ENCODE measurements at regions not wholly inside any gene's neighbourhood (a gene's known extent, or its start where the extent isn't known, plus 50 kb on each side); places are given as distances from the start of the nearest gene placed in this dataset.
"Not testable (repeated sequence)": the region's sequence is repeated elsewhere in the genome, so short reads cannot be mapped to it uniquely, and the experiment has no call there.

GRCh38 chr11:134843735-134844134, 431.7 kb upstream of the B3GAT1 start:
- intact Hi-C loops (cut with DNase I; ENCODE audit: low total_unique reads) (no loop called here), in situ Hi-C loops (cut with MboI; ENCODE audit: low pct_ligation_motif_present in 1 of 4, low pct_unique_long_range_greater_than_20kb in 1 of 4, low sequenced_read_pairs in 3 of 4) (no loop called here)
- DNase-seq, result no peak
- TF ChIP-seq POLR2AphosphoS5 (IDR thresholded peaks at IDR 0.05), result no peak
- TF ChIP-seq POLR2A (IDR thresholded peaks at IDR 0.05), result no peak
- no peak for TF ChIP-seq EP300 (IDR thresholded peaks at IDR 0.05; ENCODE audit: low read depth)
- 79 to 96% methylated on average over 5 to 9 of the region's 9 CpGs for WGBS, 2 donors (ENCODE audit: low coverage in 1 of 2)
- no peaks in the 10 kb centered on the region for H3K4me1 ChIP-seq
- H3K9me3 ChIP-seq, result no peaks in the 10 kb centered on the region
- H3K27me3 ChIP-seq, result no peaks in the 10 kb centered on the region
- H3K36me3 ChIP-seq, result no peaks in the 10 kb centered on the region
- no peak overlapping the region for H3K27ac ChIP-seq
- H3K4me3 ChIP-seq, result no peak overlapping the region

- intact Hi-C loops (cut with DNase I; ENCODE audit: low total_unique reads) (no loop called here), in situ Hi-C loops (cut with MboI; ENCODE audit: low pct_ligation_motif_present in 1 of 4, low pct_unique_long_range_greater_than_20kb in 1 of 4, low sequenced_read_pairs in 3 of 4) (no loop called here)
- Histone ChIP-seq H3K4me1 (no peaks in the 10 kb centered on the region), H3K9me3 (no peaks in the 10 kb centered on the region), H3K36me3 (no peaks in the 10 kb centered on the region), H3K27me3 (no peaks in the 10 kb centered on the region), H3K27ac (no peak overlapping the region), H3K4me3 (no peak overlapping the region)
- no peak for DNase-seq
- WGBS, 2 donors (ENCODE audit: low coverage in 1 of 2), result 91% methylated on average over 8 of the region's 8 CpGs; no CpG with 5 or more reads in 1 of the 2 donors
- TF ChIP-seq CTCF (IDR thresholded peaks at IDR 0.05) (no peak), POLR2AphosphoS5 (IDR thresholded peaks at IDR 0.05) (no peak), POLR2A (IDR thresholded peaks at IDR 0.05) (no peak), EP300 (IDR thresholded peaks at IDR 0.05; ENCODE audit: low read depth) (no peak)
These were observed 431.0 kb upstream of the B3GAT1 start for GRCh38 chr11:134843020-134843419.

- H3K27me3 ChIP-seq, result no peaks in the 10 kb centered on the region
- no peaks in the 10 kb centered on the region for H3K36me3 ChIP-seq
- H3K4me3 ChIP-seq, result no peak overlapping the region
- intact Hi-C loops (cut with DNase I; ENCODE audit: low total_unique reads), result no loop called here
- 70% methylated on average over 5 of the region's 5 CpGs; no CpG with 5 or more reads in 1 of the 2 donors for WGBS, 2 donors (ENCODE audit: low coverage in 1 of 2)
- in situ Hi-C loops (cut with MboI; ENCODE audit: low pct_ligation_motif_present in 1 of 4, low pct_unique_long_range_greater_than_20kb in 1 of 4, low sequenced_read_pairs in 3 of 4), result no loop called here
- no peak for DNase-seq
- H3K9me3 ChIP-seq, result no peaks in the 10 kb centered on the region
- no peak for TF ChIP-seq EP300 (IDR thresholded peaks at IDR 0.05; ENCODE audit: low read depth)
- no peak for TF ChIP-seq POLR2AphosphoS5 (IDR thresholded peaks at IDR 0.05)
- TF ChIP-seq CTCF (IDR thresholded peaks at IDR 0.05), result no peak
- no peak for TF ChIP-seq POLR2A (IDR thresholded peaks at IDR 0.05)
- no peaks in the 10 kb centered on the region for H3K4me1 ChIP-seq
- no peak overlapping the region for H3K27ac ChIP-seq
These were observed 429.9 kb upstream of the B3GAT1 start for GRCh38 chr11:134841972-134842371.

- WGBS, 2 donors (ENCODE audit: low coverage in 1 of 2), result 49 to 63% methylated on average over 5 of the region's 5 CpGs
These were observed 429.4 kb upstream of the B3GAT1 start for GRCh38 chr11:134841411-134841810.

GRCh38 chr11:134840945-134841344, 428.9 kb upstream of the B3GAT1 start:
- no peaks in the 10 kb centered on the region for H3K36me3 ChIP-seq
- intact Hi-C loops (cut with DNase I; ENCODE audit: low total_unique reads) (no loop called here), in situ Hi-C loops (cut with MboI; ENCODE audit: low pct_ligation_motif_present in 1 of 4, low pct_unique_long_range_greater_than_20kb in 1 of 4, low sequenced_read_pairs in 3 of 4) (no loop called here)
- 78 to 83% methylated on average over 1 to 7 of the region's 7 CpGs for WGBS, 2 donors (ENCODE audit: low coverage in 1 of 2)
- H3K27me3 ChIP-seq, result no peaks in the 10 kb centered on the region
- no peak for DNase-seq
- no peak overlapping the region for H3K27ac ChIP-seq
- no peaks in the 10 kb centered on the region for H3K4me1 ChIP-seq
- no peaks in the 10 kb centered on the region for H3K9me3 ChIP-seq
- TF ChIP-seq POLR2AphosphoS5 (IDR thresholded peaks at IDR 0.05) (no peak), POLR2A (IDR thresholded peaks at IDR 0.05) (no peak), EP300 (IDR thresholded peaks at IDR 0.05; ENCODE audit: low read depth) (no peak), CTCF (IDR thresholded peaks at IDR 0.05) (no peak)
- no peak overlapping the region for H3K4me3 ChIP-seq

More at GRCh38 chr11:134841411-134841810, 429.4 kb upstream of the B3GAT1 start:
- intact Hi-C loops (cut with DNase I; ENCODE audit: low total_unique reads) (no loop called here), in situ Hi-C loops (cut with MboI; ENCODE audit: low pct_ligation_motif_present in 1 of 4, low pct_unique_long_range_greater_than_20kb in 1 of 4, low sequenced_read_pairs in 3 of 4) (no loop called here)
- H3K27me3 ChIP-seq, result no peaks in the 10 kb centered on the region
- no peaks in the 10 kb centered on the region for H3K4me1 ChIP-seq
- DNase-seq, result no peak
- no peak for TF ChIP-seq POLR2A (IDR thresholded peaks at IDR 0.05)
- TF ChIP-seq EP300 (IDR thresholded peaks at IDR 0.05; ENCODE audit: low read depth), result no peak
- H3K9me3 ChIP-seq, result no peaks in the 10 kb centered on the region
- no peak overlapping the region for H3K27ac ChIP-seq
- H3K36me3 ChIP-seq, result no peaks in the 10 kb centered on the region
- no peak overlapping the region for H3K4me3 ChIP-seq

- H3K9me3 ChIP-seq; H3K36me3 ChIP-seq; intact Hi-C loops (cut with DNase I; ENCODE audit: low total_unique reads); H3K4me1 ChIP-seq; in situ Hi-C loops (cut with MboI; ENCODE audit: low pct_ligation_motif_present in 1 of 4, low pct_unique_long_range_greater_than_20kb in 1 of 4, low sequenced_read_pairs in 3 of 4); H3K27me3 ChIP-seq; H3K27ac ChIP-seq; DNase-seq; H3K4me3 ChIP-seq: not testable (repeated sequence)
- WGBS, 2 donors (ENCODE audit: low coverage in 1 of 2), result 20 to 56% methylated on average over 1 to 4 of the region's 4 CpGs
These were observed 428.1 kb upstream of the B3GAT1 start for GRCh38 chr11:134840165-134840564.
